Upper lobe of left lung (tissue), 4 donors: ENCODE measurements at regions not wholly inside any gene's neighbourhood (a gene's known extent, or its start where the extent isn't known, plus 50 kb on each side); places are given as distances from the start of the nearest gene placed in this dataset.

ENCODE experiments used
- CTCF ChIP-seq, 6 experiments: fragments of 450-650 bp in 4 of 6; fragments of 200-600 bp in 2 of 6; sonication (generic) in 2 of 6; IDR thresholded peaks; one replicate each; pipeline ENCODE4 v1.5.1; 2016 to 2019; ENCODE audit warnings: antibody characterized with exemption in 6 of 6
- POLR2A ChIP-seq, 4 donors: fragments of 450-650 bp; IDR thresholded peaks; one replicate each; pipeline ENCODE4 v1.5.1; 2016 to 2017; ENCODE audit warnings: antibody characterized with exemption in 4 of 4, mild to moderate bottlenecking in 2 of 4
- POLR2AphosphoS5 ChIP-seq, 2 donors: sonication (generic); formaldehyde crosslinking; IDR thresholded peaks; one replicate each; pipeline ENCODE4 v1.5.1; 2017; ENCODE audit warnings: antibody characterized with exemption in 2 of 2

- no peak for TF ChIP-seq POLR2A (IDR thresholded peaks at IDR 0.05)
- no peak for TF ChIP-seq CTCF (IDR thresholded peaks at IDR 0.05)
- no peak for TF ChIP-seq POLR2AphosphoS5 (IDR thresholded peaks at IDR 0.05)
These were observed 313.9 kb downstream of the KLF12 start for GRCh38 chr13:73820285-73820684.
